Stimulated activated CD8-positive, alpha-beta memory T cell treated with anti-CD3 and anti-CD28 coated beads, Interleukin-7, amount 100 ng/mL, for 48 hours (primary cell): ENCODE measurements at regions not wholly inside any gene's neighbourhood (a gene's known extent, or its start where the extent isn't known, plus 50 kb on each side); places are given as distances from the start of the nearest gene placed in this dataset.
A peak's percentile ranks its signal among the peaks of the same experiment; 100 is the strongest.

ENCODE experiments used
- DNase-seq, 2 donors: peaks; one replicate each; pipeline ENCODE4 v3.0.0-alpha.2; 2020; ENCODE audit warnings: low read depth in 1 of 2; ENCODE audit errors: extremely low read depth in 1 of 2

GRCh38 chr1:36722871-36723270 is 240.2 kb upstream of the CSF3R start:
- no peak for DNase-seq

GRCh38 chr1:36721261-36721660 is 238.5 kb upstream of the CSF3R start:
- no peak for DNase-seq

- DNase-seq: no peak
Measured at GRCh38 chr1:36717431-36717830, 234.7 kb upstream of the CSF3R start.

GRCh38 chr1:36715797-36716196 is 233.1 kb upstream of the CSF3R start:
- DNase-seq: no peak

- no peak for DNase-seq
Measured at GRCh38 chr1:36714301-36714700, 231.6 kb upstream of the CSF3R start.

- DNase-seq: no peak
Measured at GRCh38 chr1:36711480-36711879, 228.8 kb upstream of the CSF3R start.

- no peak for DNase-seq
Measured at GRCh38 chr1:36710951-36711350, 228.2 kb upstream of the CSF3R start.

- DNase-seq: no peak
Measured at GRCh38 chr1:36709869-36710481, 227.3 kb upstream of the CSF3R start.

- no peak for DNase-seq
Measured at GRCh38 chr1:36708587-36708986, 225.9 kb upstream of the CSF3R start.

GRCh38 chr1:36707221-36707620 is 224.5 kb upstream of the CSF3R start:
- no peak for DNase-seq

- no peak for DNase-seq
Measured at GRCh38 chr1:36706416-36706815, 223.7 kb upstream of the CSF3R start.

GRCh38 chr1:36705629-36706028 is 222.9 kb upstream of the CSF3R start:
- DNase-seq: no peak

GRCh38 chr1:36703526-36704208 is 221.0 kb upstream of the CSF3R start:
- DNase-seq: peak; percentile 39 to 43

GRCh38 chr1:36702963-36703362 is 220.2 kb upstream of the CSF3R start:
- no peak for DNase-seq

GRCh38 chr1:36699113-36699911 is 216.6 kb upstream of the CSF3R start:
- no peak for DNase-seq

GRCh38 chr1:36697836-36698605 is 215.3 kb upstream of the CSF3R start:
- DNase-seq: no peak

- no peak for DNase-seq
Measured at GRCh38 chr1:36696261-36696940, 213.7 kb upstream of the CSF3R start.

- no peak for DNase-seq
Measured at GRCh38 chr1:36693603-36694002, 210.9 kb upstream of the CSF3R start.

- DNase-seq: no peak
Measured at GRCh38 chr1:36693161-36693525, 210.4 kb upstream of the CSF3R start.

GRCh38 chr1:36692465-36693160 is 209.9 kb upstream of the CSF3R start:
- DNase-seq: no peak
